HEK293T (cell line): ENCODE measurements at regions not wholly inside any gene's neighbourhood (a gene's known extent, or its start where the extent isn't known, plus 50 kb on each side); places are given as distances from the start of the nearest gene placed in this dataset.

Source experiments
- CTBP1 ChIP-seq: fragments of 450-650 bp; IDR thresholded peaks from 2 replicates; pipeline ENCODE4 v1.6.1; 2016; ENCODE audit warnings: borderline replicate concordance
- FOXK2 ChIP-seq: fragments of 450-650 bp; IDR thresholded peaks from 2 replicates; pipeline ENCODE4 v1.6.1; 2016; ENCODE audit warnings: mild to moderate bottlenecking
- FOXM1 ChIP-seq: fragments of 450-650 bp; IDR thresholded peaks from 2 replicates; pipeline ENCODE4 v1.6.1; 2017; ENCODE audit warnings: mild to moderate bottlenecking, borderline replicate concordance
- PKNOX1 ChIP-seq: fragments of 450-650 bp; IDR thresholded peaks from 2 replicates; pipeline ENCODE4 v1.6.1; 2016
- SP1 ChIP-seq: fragments of 450-650 bp; IDR thresholded peaks from 2 replicates; pipeline ENCODE4 v1.6.1; 2017
- SUZ12 ChIP-seq: fragments of 450-650 bp; IDR thresholded peaks from 2 replicates; pipeline ENCODE4 v1.6.1; 2016; ENCODE audit warnings: mild to moderate bottlenecking

- TF ChIP-seq SP1 (no peak), FOXK2 (no peak), FOXM1 (no peak), CTBP1 (no peak), PKNOX1 (no peak), SUZ12 (no peak)
Observed at GRCh38 chr7:138245216-138245615, 169.0 kb downstream of the AKR1D1 start.
